K562 (cell line): ENCODE measurements at regions not wholly inside any gene's neighbourhood (a gene's known extent, or its start where the extent isn't known, plus 50 kb on each side); places are given as distances from the start of the nearest gene placed in this dataset.

Experiments used
- ATAC-seq: fragments of 200-7000 bp; cut with Tn5 transposase; 3 replicates; pipeline ENCODE4 v1.9.1; 2020; ENCODE audit warnings: moderate library complexity
- BruUV-seq: library from RNA; stranded (reverse); fragments of 400-500 nt; replicated peaks from 2 replicates; lab custom pipeline; 2021; lab: Mats Ljungman, UMichigan
- CTCF ChIA-PET: fragments of 300-600 bp; formaldehyde crosslinking; extraction: SDS; loops from one replicate; lab custom pipeline; 2021; ENCODE audit warnings: low intra/inter-chr PET ratio; lab: Yijun Ruan, JAX
- POLR2A ChIA-PET: fragments of 300-600, 350-650 bp; sonication (Branson Sonifier 250); formaldehyde crosslinking; extraction: SDS; loops from one replicate; lab custom pipeline; 2021; ENCODE audit warnings: antibody characterized with exemption, inconsistent platforms; lab: Yijun Ruan, JAX
- DNase-seq, 4 experiments: peaks; one replicate each; pipeline versions ENCODE4 v3.0.0 to v3.0.0-alpha.2; 2011 to 2018; ENCODE audit warnings: low spot score in 3 of 4, mixed read lengths in 3 of 4; ENCODE audit errors: extremely low read depth in 1 of 4
- FAIRE-seq: peaks from 2 replicates; lab custom pipeline; 2011; peaks lifted over from hg19 to GRCh38; lab: Jason Lieb, UNC
- H2AFZ ChIP-seq: 2 replicates; pipeline ENCODE4 v1.6.0; 2011; ENCODE audit warnings: low read depth, low read length, control low read depth, inconsistent platforms
- H3K27ac ChIP-seq: fragments of 200-600 bp; 3 replicates; pipeline ENCODE4 v1.8.0; 2011; ENCODE audit warnings: low read depth, mild to moderate bottlenecking, control low read depth, inconsistent platforms, low read length, moderate library complexity, mixed read lengths; ENCODE audit errors: extremely low read depth
- H3K27me3 ChIP-seq, 2 experiments: fragments of 300-600 bp in 1 of 2; 2 replicates in 1 of 2; 3 replicates in 1 of 2; pipeline versions ENCODE4 v1.6.0 to v1.8.0; 2011; ENCODE audit warnings: inconsistent platforms in 2 of 2, low read length in 2 of 2, mild to moderate bottlenecking in 1 of 2, mixed read lengths in 1 of 2, moderate library complexity in 1 of 2; ENCODE audit not compliant: control insufficient read depth in 2 of 2, insufficient read depth in 2 of 2
- H3K36me3 ChIP-seq: fragments of 300-600 bp; 3 replicates; pipeline ENCODE4 v1.8.0; 2011; ENCODE audit warnings: mild to moderate bottlenecking, low read length, inconsistent platforms; ENCODE audit not compliant: control insufficient read depth, insufficient read depth
- H3K4me1 ChIP-seq, 2 experiments: fragments of 200-600 bp in 1 of 2; replicated peaks in 1 of 2; 2 replicates in 1 of 2; 3 replicates in 1 of 2; pipeline versions ENCODE4 v1.5.1 to v1.8.0; 2011; ENCODE audit warnings: inconsistent platforms in 2 of 2, low read length in 2 of 2, mild to moderate bottlenecking in 1 of 2, mixed read lengths in 1 of 2, moderate library complexity in 1 of 2; ENCODE audit not compliant: control insufficient read depth in 2 of 2, insufficient read depth in 2 of 2
- H3K4me2 ChIP-seq: 2 replicates; pipeline ENCODE4 v1.6.1; 2011; ENCODE audit warnings: low read length, control low read depth, inconsistent platforms, mixed read lengths; ENCODE audit not compliant: insufficient read depth
- H3K4me3 ChIP-seq: fragments of 200-600 bp; sonication (generic), shearing (Covaris generic); 2 replicates; pipeline ENCODE4 v1.5.1; 2016; ENCODE audit warnings: control low read depth, inconsistent platforms
- H3K79me2 ChIP-seq: fragments of 200-600 bp; 3 replicates; pipeline ENCODE4 v1.8.0; 2011; ENCODE audit warnings: low read length, inconsistent platforms; ENCODE audit not compliant: control insufficient read depth, insufficient read depth
- H3K9ac ChIP-seq, 2 experiments: 2 replicates each; pipeline versions ENCODE4 v1.6.0 to v1.6.1; 2011; ENCODE audit warnings: low read depth in 2 of 2, low read length in 2 of 2, control low read depth in 1 of 2, inconsistent platforms in 1 of 2, mild to moderate bottlenecking in 1 of 2, mixed read lengths in 1 of 2; ENCODE audit not compliant: insufficient read depth in 1 of 2
- H3K9me1 ChIP-seq: one replicate; pipeline ENCODE4 v1.6.0; 2011; ENCODE audit warnings: inconsistent platforms, mild to moderate bottlenecking, low read length, moderate library complexity; ENCODE audit not compliant: control insufficient read depth, insufficient read depth
- H3K9me3 ChIP-seq: replicated peaks from 2 replicates; pipeline ENCODE4 v1.5.1; 2011; ENCODE audit warnings: low read depth, low read length, inconsistent platforms; ENCODE audit not compliant: control insufficient read depth, insufficient read depth
- H4K20me1 ChIP-seq: replicated peaks from 2 replicates; pipeline ENCODE4 v1.6.1; 2011; ENCODE audit warnings: low read length, inconsistent platforms, mixed read lengths; ENCODE audit not compliant: control insufficient read depth, insufficient read depth
- EHMT2 ChIP-seq: fragments of 450-650 bp; IDR thresholded peaks from 2 replicates; pipeline ENCODE4 v1.6.1; 2018; ENCODE audit warnings: antibody characterized with exemption
- FOS ChIP-seq: IDR thresholded peaks from 3 replicates; pipeline ENCODE4 v1.6.1; 2011; ENCODE audit not compliant: insufficient read length; ENCODE audit errors: extremely low read depth
- NR3C1 ChIP-seq: sonication (generic); formaldehyde crosslinking; IDR thresholded peaks from 2 replicates; pipeline ENCODE4 v1.8.1; 2022; ENCODE audit warnings: missing genetic modification reagents
- TBL1XR1 ChIP-seq, 2 experiments: IDR thresholded peaks; 2 replicates each; pipeline ENCODE4 v1.6.1; 2012; ENCODE audit warnings: improper control_type of control experiment in 2 of 2, low read length in 2 of 2, mild to moderate bottlenecking in 1 of 2
- WGBS: fragments of 100-300 bp; shearing (Covaris generic); methylation state at CpG from one replicate; pipeline ENCODE4 v1.1.6; 2016; ENCODE audit warnings: low coverage, mixed read lengths; ENCODE audit not compliant: insufficient coverage; ENCODE audit errors: missing lambda C conversion rate; 5-methylcytosine and 5-hydroxymethylcytosine counted together
- in situ Hi-C: fragments of 300-500 bp; cut with MboI; formaldehyde crosslinking; loops from 4 replicates; pipeline ENCODE4 v1.15.0; 2018; ENCODE audit warnings: inconsistent platforms, mixed read lengths
- intact Hi-C: fragments of 100-400 bp; cut with micrococcal nuclease; formaldehyde crosslinking; loops from 2 replicates; pipeline ENCODE4 v1.14.2; 2022
- TF ChIP-seq, protein P1 (sequence below): fragments of 250-450 bp; sonication (Bioruptor Pico); IDR thresholded peaks from 2 replicates; pipeline ENCODE4 v1.4.0; 2020; ENCODE audit warnings: borderline replicate concordance
- TF ChIP-seq, protein P2 (sequence below): fragments of 450-650 bp; formaldehyde crosslinking; IDR thresholded peaks from 2 replicates; pipeline ENCODE4 v1.4.0; 2022; ENCODE audit warnings: missing genetic modification characterization
- TF ChIP-seq, protein P3 (sequence below): fragments of 450-650 bp; conservative IDR thresholded peaks from 2 replicates; pipeline ENCODE4 v1.6.1; 2016; ENCODE audit warnings: missing genetic modification characterization, low read depth, mild to moderate bottlenecking, missing compliant biosample characterization, moderate library complexity

DNA sequence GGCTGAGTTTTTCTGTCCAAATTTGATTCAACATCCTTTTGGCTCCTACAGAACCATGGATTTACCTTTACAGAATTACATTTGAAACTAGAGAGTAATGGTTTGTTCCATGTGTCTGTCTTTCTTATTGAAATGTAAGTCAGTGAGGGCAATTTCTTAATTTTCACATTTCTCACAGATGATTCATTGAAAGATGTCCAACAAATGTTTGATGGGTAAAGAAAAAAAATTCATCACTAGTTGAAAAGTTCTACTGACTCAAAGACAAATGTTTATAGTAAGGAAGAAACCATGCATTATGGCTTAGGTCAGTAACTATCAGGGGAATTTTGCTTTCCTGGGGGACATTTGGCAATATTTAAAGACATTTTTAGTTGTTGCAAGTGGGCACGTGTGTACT, 131.6 kb upstream of the TRPM3 start:
- no peaks in the 10 kb centered on the region for H3K9me3 ChIP-seq
- no peaks in the 10 kb centered on the region for H3K36me3 ChIP-seq
- ChIA-PET CTCF (interaction anchor here (0.6 kb wide), 1 partner anchor 107 kb away, joined by 3 read pairs; no protein-coding TSS in a partner anchor), POLR2A (no interaction called here)
- 0% methylated on average over 1 of the region's 1 CpG for WGBS
- no peak overlapping the region for H3K4me2 ChIP-seq
- no peaks in the 10 kb centered on the region for H4K20me1 ChIP-seq
- in situ Hi-C loops, result loop anchor here (5.0 kb wide), 1 partner anchor 616 kb away; no protein-coding TSS in a partner anchor
- TF ChIP-seq, protein P1, sequence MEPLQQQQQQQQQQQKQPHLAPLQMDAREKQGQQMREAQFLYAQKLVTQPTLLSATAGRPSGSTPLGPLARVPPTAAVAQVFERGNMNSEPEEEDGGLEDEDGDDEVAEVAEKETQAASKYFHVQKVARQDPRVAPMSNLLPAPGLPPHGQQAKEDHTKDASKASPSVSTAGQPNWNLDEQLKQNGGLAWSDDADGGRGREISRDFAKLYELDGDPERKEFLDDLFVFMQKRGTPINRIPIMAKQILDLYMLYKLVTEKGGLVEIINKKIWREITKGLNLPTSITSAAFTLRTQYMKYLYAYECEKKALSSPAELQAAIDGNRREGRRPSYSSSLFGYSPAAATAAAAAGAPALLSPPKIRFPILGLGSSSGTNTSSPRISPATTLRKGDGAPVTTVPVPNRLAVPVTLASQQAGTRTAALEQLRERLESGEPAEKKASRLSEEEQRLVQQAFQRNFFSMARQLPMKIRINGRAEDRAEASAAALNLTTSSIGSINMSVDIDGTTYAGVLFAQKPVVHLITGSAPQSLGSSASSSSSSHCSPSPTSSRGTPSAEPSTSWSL (CRISPR knock-in tag), result no peak
- TF ChIP-seq, protein P2, sequence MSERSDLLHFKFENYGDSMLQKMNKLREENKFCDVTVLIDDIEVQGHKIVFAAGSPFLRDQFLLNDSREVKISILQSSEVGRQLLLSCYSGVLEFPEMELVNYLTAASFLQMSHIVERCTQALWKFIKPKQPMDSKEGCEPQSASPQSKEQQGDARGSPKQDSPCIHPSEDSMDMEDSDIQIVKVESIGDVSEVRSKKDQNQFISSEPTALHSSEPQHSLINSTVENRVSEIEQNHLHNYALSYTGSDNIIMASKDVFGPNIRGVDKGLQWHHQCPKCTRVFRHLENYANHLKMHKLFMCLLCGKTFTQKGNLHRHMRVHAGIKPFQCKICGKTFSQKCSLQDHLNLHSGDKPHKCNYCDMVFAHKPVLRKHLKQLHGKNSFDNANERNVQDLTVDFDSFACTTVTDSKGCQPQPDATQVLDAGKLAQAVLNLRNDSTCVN, result no peak
- TF ChIP-seq NR3C1 (CRISPR knock-in tag), result no peak
- TF ChIP-seq TBL1XR1 (IDR thresholded peaks at IDR 0.05; ENCODE audit: low read length in 2 of 2), result no peak
- no peak for TF ChIP-seq EHMT2
- TF ChIP-seq FOS, result no peak
- TF ChIP-seq, protein P3, sequence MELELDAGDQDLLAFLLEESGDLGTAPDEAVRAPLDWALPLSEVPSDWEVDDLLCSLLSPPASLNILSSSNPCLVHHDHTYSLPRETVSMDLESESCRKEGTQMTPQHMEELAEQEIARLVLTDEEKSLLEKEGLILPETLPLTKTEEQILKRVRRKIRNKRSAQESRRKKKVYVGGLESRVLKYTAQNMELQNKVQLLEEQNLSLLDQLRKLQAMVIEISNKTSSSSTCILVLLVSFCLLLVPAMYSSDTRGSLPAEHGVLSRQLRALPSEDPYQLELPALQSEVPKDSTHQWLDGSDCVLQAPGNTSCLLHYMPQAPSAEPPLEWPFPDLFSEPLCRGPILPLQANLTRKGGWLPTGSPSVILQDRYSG (tag), result no peak
- no peak for ATAC-seq
- BruUV-seq, result no TSS peak
- H3K4me1 ChIP-seq, result no peaks in the 10 kb centered on the region
- no peaks in the 10 kb centered on the region for H3K79me2 ChIP-seq
- DNase-seq, result no peak
- no peak overlapping the region for H3K4me3 ChIP-seq
- no peak overlapping the region for H3K27ac ChIP-seq
- H3K27me3 ChIP-seq, result no peaks in the 10 kb centered on the region
- no peak overlapping the region for H2AFZ ChIP-seq
- no peak for FAIRE-seq
- no peak overlapping the region for H3K9ac ChIP-seq
- H3K9me1 ChIP-seq, result no peaks in the 10 kb centered on the region
- intact Hi-C loops, result no loop called here
